HG03457 (cell line): ENCODE measurements at regions not wholly inside any gene's neighbourhood (a gene's known extent, or its start where the extent isn't known, plus 50 kb on each side); places are given as distances from the start of the nearest gene placed in this dataset.
"Not testable (repeated sequence)": the region's sequence is repeated elsewhere in the genome, so short reads cannot be mapped to it uniquely, and the experiment has no call there.

ENCODE experiments used
- ATAC-seq: cut with Tn5 transposase; IDR thresholded peaks from one replicate; pipeline ENCODE4 v1.9.1; 2021; ENCODE audit warnings: moderate number of reproducible peaks; ENCODE audit not compliant: unreplicated experiment

GRCh38 chr13:103516015-103516795 is 450.0 kb upstream of the SLC10A2 start:
- no peak for ATAC-seq

DNA sequence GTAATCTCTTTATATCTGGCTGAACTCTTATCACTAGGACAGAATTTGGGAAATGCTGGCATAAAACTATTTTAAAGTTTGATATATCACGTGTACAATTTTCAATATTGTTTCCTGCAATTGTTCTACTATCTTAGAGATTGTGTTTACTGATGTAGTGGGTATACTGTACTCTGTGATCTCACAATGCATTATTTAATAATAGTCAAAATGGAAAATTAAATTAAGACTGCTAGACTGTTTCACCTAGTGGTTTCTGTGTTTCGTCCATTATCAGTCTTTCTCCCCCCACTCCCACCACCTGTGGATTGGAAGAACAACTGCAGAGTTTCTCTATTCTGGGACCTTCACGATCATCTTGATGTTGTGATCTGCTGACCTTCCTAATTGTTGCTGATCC is 449.2 kb upstream of the SLC10A2 start:
- no peak for ATAC-seq

DNA sequence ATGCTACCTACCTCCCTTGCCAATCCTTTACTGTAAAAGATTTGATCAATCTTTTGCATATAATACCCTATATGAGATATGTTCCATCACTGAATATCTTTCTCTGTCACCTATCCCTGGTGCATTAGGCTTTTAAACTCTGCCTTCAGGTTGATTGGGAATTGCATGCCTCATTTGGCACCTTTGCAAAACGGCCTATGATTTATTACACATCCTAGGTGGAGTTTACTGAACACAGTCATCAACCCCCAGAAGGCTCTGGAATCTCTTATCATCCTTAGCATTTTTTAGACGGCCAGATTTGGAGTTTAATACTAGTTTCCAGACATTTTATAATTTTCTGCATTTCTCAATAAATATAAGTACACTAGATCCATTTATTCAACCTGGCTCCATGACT is 448.4 kb upstream of the SLC10A2 start:
- ATAC-seq: no peak

DNA sequence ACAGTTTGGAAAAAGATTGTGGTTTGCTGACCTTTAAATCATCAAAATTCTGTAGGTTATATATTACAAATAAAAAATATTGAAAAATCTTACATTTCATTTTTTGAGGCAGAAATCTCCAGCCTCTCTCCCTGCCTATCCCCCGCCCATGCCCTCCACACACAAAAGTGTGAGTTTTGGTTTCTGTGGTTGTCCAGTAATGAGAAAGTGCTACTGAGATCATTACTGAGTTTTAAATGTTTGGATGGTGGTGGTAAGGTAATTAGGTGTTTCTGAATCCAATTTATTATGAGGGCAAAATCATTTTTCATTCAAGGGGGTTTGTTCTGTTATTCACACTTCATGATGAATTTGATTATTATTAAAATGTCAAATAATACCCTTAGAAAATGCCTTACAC is 448.0 kb upstream of the SLC10A2 start:
- no peak for ATAC-seq

DNA sequence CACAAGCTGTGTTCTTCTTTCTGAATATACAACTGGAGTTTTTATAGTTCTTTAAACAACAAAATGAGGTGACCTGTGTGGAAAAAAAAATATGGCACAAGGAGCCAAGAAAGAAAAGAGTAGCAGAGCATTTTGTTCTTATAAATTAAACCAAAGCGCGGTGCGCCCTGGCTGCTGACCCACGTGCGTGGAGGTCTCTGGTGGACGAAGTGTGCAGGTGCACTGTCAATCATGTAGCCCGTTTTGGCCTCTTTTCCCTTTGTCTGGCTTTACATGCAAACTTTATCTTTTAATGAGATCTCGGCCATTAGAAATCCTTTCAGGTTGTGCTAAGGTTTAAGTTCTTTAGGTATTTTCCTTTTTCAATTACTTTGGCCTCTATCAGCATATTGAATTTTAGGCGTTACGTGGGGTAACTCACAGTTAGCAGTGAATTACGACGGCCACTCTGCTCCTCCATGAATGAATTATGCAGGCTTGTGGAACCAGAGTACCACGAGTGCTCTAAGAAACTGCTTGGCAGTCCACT is 443.9 kb upstream of the SLC10A2 start:
- no peak for ATAC-seq

- ATAC-seq: no peak
Observed at GRCh38 chr13:103497404-103497803, 431.2 kb upstream of the SLC10A2 start.

DNA sequence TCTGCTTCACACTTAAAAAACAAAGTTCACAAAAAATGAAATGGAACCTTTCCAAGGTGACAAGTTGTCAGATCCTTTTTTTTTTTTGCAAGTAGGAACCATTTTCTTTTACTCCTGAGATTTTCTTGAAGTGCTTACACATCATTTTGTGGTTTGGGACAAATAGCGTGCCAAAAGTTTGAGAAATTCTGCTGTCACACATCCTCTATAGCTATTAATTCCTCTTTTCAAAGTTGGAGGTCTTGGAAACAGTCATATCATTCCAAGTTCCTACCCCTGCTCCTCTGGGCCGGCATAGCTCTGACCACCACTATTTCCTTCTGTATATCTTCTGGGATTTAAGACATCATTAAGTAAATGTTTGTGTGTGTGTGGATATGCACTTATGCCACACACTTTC is 421.6 kb upstream of the SLC10A2 start:
- no peak for ATAC-seq

GRCh38 chr13:103473081-103473480 is 406.9 kb upstream of the SLC10A2 start:
- ATAC-seq: no peak

- no peak for ATAC-seq
Observed at GRCh38 chr13:103471896-103472295, 405.7 kb upstream of the SLC10A2 start.

DNA sequence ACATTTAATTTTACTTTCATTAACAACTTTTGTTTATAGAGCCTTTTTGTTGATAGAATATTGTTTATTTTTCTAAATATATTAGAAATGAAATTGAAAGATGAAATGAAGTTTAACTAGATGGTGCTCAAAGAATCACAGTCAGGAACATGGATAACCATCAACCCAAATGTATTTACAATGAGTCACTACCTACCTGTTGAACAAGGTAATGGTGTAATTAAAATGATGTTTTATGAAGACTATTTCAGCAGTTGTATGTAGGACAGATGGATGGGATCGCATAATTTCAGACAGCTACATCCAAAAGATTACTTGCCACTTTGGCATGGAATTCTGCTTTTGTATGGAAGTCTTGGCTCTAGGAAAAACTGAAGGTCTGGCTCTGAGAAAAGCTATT is 403.6 kb upstream of the SLC10A2 start:
- no peak for ATAC-seq

DNA sequence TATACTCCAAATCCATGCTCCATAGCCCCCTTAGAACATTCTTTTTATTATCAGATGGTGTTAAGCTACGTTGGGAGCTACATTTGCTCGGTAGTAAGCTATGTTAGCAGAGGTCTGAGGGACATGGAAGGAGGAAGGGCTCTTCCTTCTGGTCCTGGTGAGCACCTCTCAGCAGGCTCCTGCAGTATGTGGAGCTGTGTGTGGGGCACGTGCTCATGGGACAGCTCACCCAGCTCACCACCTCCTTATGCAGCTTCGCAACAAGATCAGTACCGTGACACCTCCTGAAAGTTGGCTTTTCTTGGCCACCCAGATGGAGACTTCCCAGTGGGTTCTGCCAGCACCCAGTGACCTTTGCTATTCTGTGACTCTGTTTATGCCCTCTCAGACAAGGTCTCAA is 400.5 kb upstream of the SLC10A2 start:
- ATAC-seq: no peak

- ATAC-seq: not testable (repeated sequence)
Observed at GRCh38 chr13:103460246-103460645, 394.0 kb upstream of the SLC10A2 start.

GRCh38 chr13:103457050-103457449 is 390.8 kb upstream of the SLC10A2 start:
- ATAC-seq: not testable (repeated sequence)

- ATAC-seq: no peak
Observed at GRCh38 chr13:103451656-103452055, 385.4 kb upstream of the SLC10A2 start.

DNA sequence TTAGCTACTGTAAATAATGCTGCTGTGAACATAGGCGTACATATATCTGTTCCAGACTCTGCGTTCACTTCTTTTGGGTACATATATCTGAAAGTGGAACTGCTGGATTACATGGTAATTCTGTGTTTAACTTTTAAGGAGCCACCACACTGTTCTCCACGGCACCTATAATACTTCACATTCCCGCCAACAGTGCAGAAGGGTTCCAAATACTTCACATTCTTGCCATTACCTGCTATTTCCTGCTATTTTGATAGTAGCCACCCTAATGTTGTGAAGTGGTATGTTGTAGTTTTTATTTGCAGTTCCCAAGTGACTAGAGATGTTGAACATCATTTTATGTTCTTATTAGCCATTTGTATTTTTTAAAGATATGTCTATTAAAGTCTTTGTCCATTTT is 377.4 kb upstream of the SLC10A2 start:
- ATAC-seq: no peak

- ATAC-seq: no peak
Observed at GRCh38 chr13:103437651-103438050, 371.4 kb upstream of the SLC10A2 start.

DNA sequence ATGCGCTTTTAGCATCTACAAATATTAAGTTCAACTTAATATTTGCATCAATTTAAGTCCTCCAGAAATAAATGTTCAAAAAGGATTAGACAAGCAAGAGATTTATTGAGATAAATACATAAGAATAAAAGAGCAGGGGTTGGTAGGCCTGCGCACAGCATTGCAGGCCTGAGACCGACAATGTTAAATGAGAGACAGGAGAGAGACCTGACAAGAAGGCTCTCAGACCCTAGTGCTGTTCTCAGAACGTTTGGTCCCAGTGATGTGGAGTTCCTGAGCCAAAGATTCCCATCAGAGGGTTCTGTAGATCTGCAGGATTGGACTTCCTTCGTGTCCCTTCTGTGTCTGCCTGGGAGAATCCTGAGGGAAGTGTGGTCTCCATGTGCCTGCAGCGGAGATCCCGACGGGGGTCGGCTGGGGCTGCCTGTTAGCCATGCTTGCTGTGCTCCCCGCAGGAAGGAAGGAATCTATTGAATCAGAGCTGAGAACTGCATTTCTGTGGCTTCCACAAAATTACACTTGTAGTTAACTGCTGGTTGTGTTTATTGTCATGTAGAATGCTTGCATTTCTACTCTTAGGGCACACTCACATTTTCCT is 369.9 kb upstream of the SLC10A2 start:
- ATAC-seq: no peak

DNA sequence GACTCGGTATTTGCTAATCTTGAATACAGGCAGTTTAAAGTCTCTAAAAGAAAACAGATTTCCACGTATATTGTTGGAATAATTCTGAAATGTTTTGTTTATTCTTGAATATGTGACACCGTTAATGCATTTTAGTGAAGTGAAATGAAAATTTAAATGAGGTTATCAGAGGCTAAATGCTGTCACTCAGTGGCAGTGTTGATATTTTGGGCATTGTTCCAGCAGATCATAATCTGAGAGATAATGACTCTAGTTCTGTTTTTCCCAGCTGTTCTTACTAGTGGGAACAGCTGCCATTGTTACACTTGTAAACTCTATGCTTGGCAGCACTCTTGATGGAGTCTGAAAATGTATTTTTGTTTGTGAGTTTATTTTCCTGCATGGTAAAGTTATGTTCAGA is 365.6 kb upstream of the SLC10A2 start:
- no peak for ATAC-seq

GRCh38 chr13:103430368-103430767 is 364.2 kb upstream of the SLC10A2 start:
- ATAC-seq: no peak

GRCh38 chr13:103410002-103410401 is 343.8 kb upstream of the SLC10A2 start:
- no peak for ATAC-seq

DNA sequence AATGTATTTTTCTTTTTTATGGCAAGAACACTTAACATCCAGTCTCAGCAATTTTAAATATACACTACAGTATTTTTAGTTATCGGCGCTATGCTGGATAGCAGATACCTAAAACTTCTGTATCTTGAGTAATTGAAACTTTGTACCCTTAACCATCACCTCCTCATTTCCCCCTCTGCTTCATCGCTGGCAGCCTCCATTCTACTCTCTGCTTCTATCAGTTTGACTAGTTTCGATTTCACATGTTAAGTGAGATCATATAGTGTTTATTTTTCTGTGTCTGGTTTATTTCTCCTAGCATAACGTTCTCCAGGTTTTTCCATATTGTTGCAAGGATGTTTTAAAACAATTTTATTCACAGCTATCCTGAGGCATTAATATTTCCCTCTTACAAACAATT is 340.8 kb upstream of the SLC10A2 start:
- no peak for ATAC-seq

- no peak for ATAC-seq
Observed at GRCh38 chr13:103405297-103405696, 339.1 kb upstream of the SLC10A2 start.
